GM12878 (cell line): ENCODE measurements at regions not wholly inside any gene's neighbourhood (a gene's known extent, or its start where the extent isn't known, plus 50 kb on each side); places are given as distances from the start of the nearest gene placed in this dataset.

ENCODE experiments used
- ATAC-seq: fragments of 200-7000 bp; cut with Tn5 transposase; 3 replicates; pipeline ENCODE4 v1.9.1; 2020; ENCODE audit warnings: mild to moderate bottlenecking, moderate library complexity
- BruUV-seq: library from RNA; stranded (reverse); fragments of 400-500 nt; replicated peaks from 2 replicates; lab custom pipeline; 2021; lab: Mats Ljungman, UMichigan
- CTCF ChIA-PET: fragments of 300-600 bp; sonication (Branson Sonifier 250); formaldehyde crosslinking; extraction: SDS; loops from one replicate; lab custom pipeline; 2021; ENCODE audit warnings: inconsistent platforms; lab: Yijun Ruan, JAX
- POLR2A ChIA-PET: fragments of 350-600 bp; formaldehyde crosslinking; extraction: SDS; loops from one replicate; lab custom pipeline; 2021; ENCODE audit warnings: inconsistent platforms; lab: Charles Lee
- RAD21 ChIA-PET: fragments of 300-600 bp; sonication (Branson Sonifier 250); formaldehyde crosslinking; loops from one replicate; lab custom pipeline; 2023; ENCODE audit warnings: antibody characterized with exemption; ENCODE audit not compliant: unreplicated experiment; lab: Charles Lee
- SMC1A ChIA-PET: fragments of 300-600 bp; sonication (Branson Sonifier 250); formaldehyde crosslinking; loops from one replicate; lab custom pipeline; 2023; ENCODE audit not compliant: unreplicated experiment, uncharacterized antibody; lab: Charles Lee
- DNase-seq: peaks from one replicate; pipeline ENCODE4 v3.0.0-alpha.2; 2011; ENCODE audit warnings: low read depth, low spot score
- FAIRE-seq: peaks from 3 replicates; lab custom pipeline; 2011; peaks lifted over from hg19 to GRCh38; lab: Jason Lieb, UNC
- H2AFZ ChIP-seq: 2 replicates; pipeline ENCODE4 v1.6.0; 2011; ENCODE audit warnings: low read depth, low read length, control low read depth; ENCODE audit not compliant: control insufficient read depth
- H3K27ac ChIP-seq: 2 replicates; pipeline ENCODE4 v1.5.1; 2011; ENCODE audit warnings: control low read depth; ENCODE audit not compliant: control insufficient read depth, insufficient read depth
- H3K27me3 ChIP-seq, 2 experiments: replicated peaks in 1 of 2; 2 replicates each; pipeline versions ENCODE4 v1.6.0 to v1.6.1; 2011; ENCODE audit warnings: low read length in 1 of 2; ENCODE audit not compliant: control insufficient read depth in 2 of 2, insufficient read depth in 2 of 2
- H3K36me3 ChIP-seq, 2 experiments: 2 replicates each; pipeline ENCODE4 v1.5.1; 2011; ENCODE audit warnings: low read length in 1 of 2; ENCODE audit not compliant: control insufficient read depth in 2 of 2, insufficient read depth in 2 of 2
- H3K4me1 ChIP-seq: 2 replicates; pipeline ENCODE4 v1.6.1; 2011; ENCODE audit warnings: mild to moderate bottlenecking, low read length, moderate library complexity, mixed read lengths; ENCODE audit not compliant: control insufficient read depth, insufficient read depth
- H3K4me2 ChIP-seq: 2 replicates; pipeline ENCODE4 v1.6.0; 2011; ENCODE audit warnings: control low read depth; ENCODE audit not compliant: control insufficient read depth, insufficient read depth
- H3K4me3 ChIP-seq: fragments of 200-600 bp; sonication (generic); 2 replicates; pipeline ENCODE4 v1.5.1; 2016
- H3K79me2 ChIP-seq: 2 replicates; pipeline ENCODE4 v1.6.0; 2011; ENCODE audit warnings: low read length; ENCODE audit not compliant: control insufficient read depth, insufficient read depth
- H3K9ac ChIP-seq: 2 replicates; pipeline ENCODE4 v1.8.0; 2011; ENCODE audit warnings: low read length, control low read depth, mixed read lengths; ENCODE audit not compliant: control insufficient read depth, insufficient read depth
- H3K9me3 ChIP-seq: replicated peaks from 3 replicates; pipeline ENCODE4 v1.5.1; 2011; ENCODE audit warnings: mild to moderate bottlenecking, low read length; ENCODE audit not compliant: control insufficient read depth, insufficient read depth
- H4K20me1 ChIP-seq: 2 replicates; pipeline ENCODE4 v1.6.0; 2011; ENCODE audit not compliant: control insufficient read depth, insufficient read depth
- ASH2L ChIP-seq: fragments of 300-600, 200-600 bp; sonication (generic); IDR thresholded peaks from 2 replicates; pipeline ENCODE4 v1.6.1; 2017; ENCODE audit warnings: low read depth, mild to moderate bottlenecking, borderline replicate concordance
- NFXL1 ChIP-seq: fragments of 450-650 bp; IDR thresholded peaks from 2 replicates; pipeline ENCODE4 v1.6.1; 2017; ENCODE audit warnings: antibody characterized with exemption, mild to moderate bottlenecking, borderline replicate concordance
- POLR2AphosphoS5 ChIP-seq: IDR thresholded peaks from 2 replicates; pipeline ENCODE4 v1.6.1; 2011; ENCODE audit warnings: mild to moderate bottlenecking, low read length, inconsistent platforms
- RAD21 ChIP-seq: IDR thresholded peaks from 2 replicates; pipeline ENCODE4 v1.6.1; 2011; ENCODE audit warnings: mild to moderate bottlenecking, low read depth, low read length, moderate library complexity; ENCODE audit not compliant: insufficient read depth
- SMARCA5 ChIP-seq: fragments of 450-650 bp; IDR thresholded peaks from 2 replicates; pipeline ENCODE4 v1.6.1; 2017; ENCODE audit warnings: mild to moderate bottlenecking
- WGBS: methylation state at CpG from one replicate; pipeline ENCODE4 v1.1.6; 2016; ENCODE audit warnings: low lambda C conversion rate; ENCODE audit not compliant: insufficient replicate concordance, insufficient coverage; ENCODE audit errors: missing lambda C conversion rate; 5-methylcytosine and 5-hydroxymethylcytosine counted together
- in situ Hi-C: fragments of 300-500 bp; cut with MboI; formaldehyde crosslinking; loops from 9 replicates; pipeline ENCODE4 v1.14.3; 2018; ENCODE audit warnings: mixed read lengths
- intact Hi-C: fragments of 100-400 bp; cut with micrococcal nuclease; formaldehyde crosslinking; loops from one replicate; pipeline ENCODE4 v1.14.2; 2022; ENCODE audit not compliant: unreplicated experiment
- TF ChIP-seq, protein P1 (sequence below), 3 experiments: IDR thresholded peaks in 2 of 3; conservative IDR thresholded peaks in 1 of 3; 2 replicates each; pipeline ENCODE4 v1.5.1; 2011; ENCODE audit warnings: low read depth in 3 of 3, low read length in 3 of 3, mild to moderate bottlenecking in 3 of 3, control low read depth in 2 of 3, moderate library complexity in 2 of 3, inconsistent platforms in 1 of 3, mixed read lengths in 1 of 3; ENCODE audit not compliant: control insufficient read depth in 2 of 3, insufficient read depth in 1 of 3; ENCODE audit errors: extremely low read depth in 1 of 3

DNA sequence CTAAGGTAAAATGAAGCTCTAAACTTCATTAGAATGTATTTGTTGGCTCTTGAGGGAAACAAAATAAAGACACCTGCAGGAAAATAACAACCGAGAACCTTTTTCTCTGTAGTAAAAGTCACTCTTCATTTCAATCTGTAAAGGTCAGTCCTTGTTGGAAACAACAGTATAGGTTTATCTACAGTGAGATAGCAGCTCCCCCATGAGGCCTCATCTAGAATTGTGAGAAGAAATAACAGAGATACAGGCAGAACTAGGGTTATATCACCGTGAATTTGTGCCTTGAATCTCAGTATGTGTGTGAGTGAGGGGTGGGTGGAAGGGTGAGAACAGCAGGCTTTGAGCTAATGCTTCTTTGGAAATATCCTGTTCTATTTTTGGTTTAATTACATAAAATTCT, 107.8 kb upstream of the FMR1 start:
- RAD21 ChIA-PET, result interaction anchor here (1.3 kb wide), 1 partner anchor 328 kb away, joined by 5 read pairs; no protein-coding TSS in a partner anchor
- Histone ChIP-seq H3K4me2 (no peak overlapping the region), H3K9ac (no peak overlapping the region), H2AFZ (no peak overlapping the region), H4K20me1 (no peaks in the 10 kb centered on the region), H3K27me3 (no peaks in the 10 kb centered on the region), H3K36me3 (no peaks in the 10 kb centered on the region)
- no peak for TF ChIP-seq ASH2L
- peak; percentile 72 for TF ChIP-seq RAD21
- TF ChIP-seq, protein P1, sequence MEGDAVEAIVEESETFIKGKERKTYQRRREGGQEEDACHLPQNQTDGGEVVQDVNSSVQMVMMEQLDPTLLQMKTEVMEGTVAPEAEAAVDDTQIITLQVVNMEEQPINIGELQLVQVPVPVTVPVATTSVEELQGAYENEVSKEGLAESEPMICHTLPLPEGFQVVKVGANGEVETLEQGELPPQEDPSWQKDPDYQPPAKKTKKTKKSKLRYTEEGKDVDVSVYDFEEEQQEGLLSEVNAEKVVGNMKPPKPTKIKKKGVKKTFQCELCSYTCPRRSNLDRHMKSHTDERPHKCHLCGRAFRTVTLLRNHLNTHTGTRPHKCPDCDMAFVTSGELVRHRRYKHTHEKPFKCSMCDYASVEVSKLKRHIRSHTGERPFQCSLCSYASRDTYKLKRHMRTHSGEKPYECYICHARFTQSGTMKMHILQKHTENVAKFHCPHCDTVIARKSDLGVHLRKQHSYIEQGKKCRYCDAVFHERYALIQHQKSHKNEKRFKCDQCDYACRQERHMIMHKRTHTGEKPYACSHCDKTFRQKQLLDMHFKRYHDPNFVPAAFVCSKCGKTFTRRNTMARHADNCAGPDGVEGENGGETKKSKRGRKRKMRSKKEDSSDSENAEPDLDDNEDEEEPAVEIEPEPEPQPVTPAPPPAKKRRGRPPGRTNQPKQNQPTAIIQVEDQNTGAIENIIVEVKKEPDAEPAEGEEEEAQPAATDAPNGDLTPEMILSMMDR (IDR thresholded peaks at IDR 0.05 in 2 of 3, conservative IDR thresholded peaks at IDR 0.05 in 1 of 3; ENCODE audit: control insufficient read depth in 2 of 3, extremely low read depth in 1 of 3, insufficient read depth in 1 of 3, low read depth in 3 of 3, low read length in 3 of 3), result peak; percentile 40 to 50 (median 41); a peak in 5 of 6 replicates
- no peak for TF ChIP-seq SMARCA5
- no peak for TF ChIP-seq POLR2AphosphoS5
- TF ChIP-seq NFXL1, result no peak
- TF ChIP-seq, all 136 proteins: peak for 2
- Histone ChIP-seq H3K79me2 (no peaks in the 10 kb centered on the region), H3K27ac (no peak overlapping the region), H3K4me3 (no peak overlapping the region), H3K4me1 (no peaks in the 10 kb centered on the region), H3K9me3 (no peaks in the 10 kb centered on the region)
- FAIRE-seq (no peak), DNase-seq (no peak), ATAC-seq (peak; percentile 78)
- 0% methylated on average over 2 of the region's 2 CpGs for WGBS
- in situ Hi-C loops (no loop called here), intact Hi-C loops (loop anchor here (10.0 kb wide), 1 partner anchor 329 kb away; no protein-coding TSS in a partner anchor)
- BruUV-seq, result no TSS peak
- ChIA-PET CTCF (interaction anchor here (0.7 to 1.8 kb wide), 4 partner anchors 10 to 331 kb away, joined by 3 to 12 read pairs (median 4); no protein-coding TSS in a partner anchor), SMC1A (interaction anchor here (0.9 kb wide), 1 partner anchor 328 kb away, joined by 3 read pairs; no protein-coding TSS in a partner anchor), POLR2A (no interaction called here)
